Fibroblast of villous mesenchyme (primary cell): ENCODE measurements at regions not wholly inside any gene's neighbourhood (a gene's known extent, or its start where the extent isn't known, plus 50 kb on each side); places are given as distances from the start of the nearest gene placed in this dataset.

Source experiments
- DNase-seq: peaks from one replicate; pipeline ENCODE4 v3.0.0-alpha.2; 2010; ENCODE audit warnings: low read depth
- H3K4me3 ChIP-seq: 2 replicates; pipeline ENCODE4 v1.5.1; 2011; ENCODE audit warnings: low read depth, mild to moderate bottlenecking, low read length
- CTCF ChIP-seq: IDR thresholded peaks from 2 replicates; pipeline ENCODE4 v1.5.1; 2012; ENCODE audit warnings: low read depth, mild to moderate bottlenecking, low read length; ENCODE audit not compliant: insufficient read depth

- no peak for TF ChIP-seq CTCF
- H3K4me3 ChIP-seq: no peak overlapping the region
- no peak for DNase-seq
Measured at GRCh38 chr7:68458010-68458908, 1140.0 kb upstream of the AUTS2 start.

- no peak overlapping the region for H3K4me3 ChIP-seq
- DNase-seq: no peak
- no peak for TF ChIP-seq CTCF
Measured at GRCh38 chr7:68461430-68461829, 1136.8 kb upstream of the AUTS2 start.

GRCh38 chr7:68470836-68471435, 1127.3 kb upstream of the AUTS2 start:
- DNase-seq: no peak
- H3K4me3 ChIP-seq: no peak overlapping the region
- no peak for TF ChIP-seq CTCF

- no peak overlapping the region for H3K4me3 ChIP-seq
- TF ChIP-seq CTCF: no peak
- DNase-seq: no peak
Measured at GRCh38 chr7:68472688-68473087, 1125.6 kb upstream of the AUTS2 start.

- H3K4me3 ChIP-seq: no peak overlapping the region
- no peak for DNase-seq
- TF ChIP-seq CTCF: no peak
Measured at GRCh38 chr7:68474661-68475216, 1123.5 kb upstream of the AUTS2 start.

- no peak for DNase-seq
- no peak overlapping the region for H3K4me3 ChIP-seq
- no peak for TF ChIP-seq CTCF
Measured at GRCh38 chr7:68476966-68477365, 1121.3 kb upstream of the AUTS2 start.
